GM12892 (cell line): ENCODE measurements at regions not wholly inside any gene's neighbourhood (a gene's known extent, or its start where the extent isn't known, plus 50 kb on each side); places are given as distances from the start of the nearest gene placed in this dataset.

Experiments used
- POLR2A ChIP-seq: IDR thresholded peaks from 2 replicates; pipeline ENCODE4 v1.6.1; 2011; ENCODE audit warnings: low read depth, low read length, control low read depth
- POLR2AphosphoS5 ChIP-seq: IDR thresholded peaks from 2 replicates; pipeline ENCODE4 v1.6.1; 2011; ENCODE audit warnings: low read depth, low read length, control low read depth
- TAF1 ChIP-seq: IDR thresholded peaks from 2 replicates; pipeline ENCODE4 v1.6.1; 2011; ENCODE audit warnings: low read depth, mild to moderate bottlenecking, control low read depth, low read length, borderline replicate concordance

DNA sequence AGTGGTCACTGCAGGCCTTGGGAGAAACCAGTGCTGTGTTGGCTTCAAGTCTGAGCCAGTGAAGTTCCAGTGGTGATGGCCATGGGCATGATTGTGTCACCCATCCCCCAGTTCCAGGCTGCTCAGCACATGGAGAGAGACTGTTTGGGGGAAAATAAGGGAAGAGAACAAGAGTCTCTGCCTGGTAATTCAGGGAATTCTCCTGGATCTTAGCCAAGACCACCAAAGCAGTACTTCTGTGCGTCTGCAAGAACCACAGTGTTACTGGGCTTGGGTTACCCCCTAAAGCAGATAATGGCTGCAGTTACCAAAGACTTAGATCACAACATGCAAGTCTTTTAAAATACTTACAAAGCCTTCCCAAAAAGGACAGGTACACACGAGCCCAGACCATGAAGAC, 225.0 kb upstream of the SEMA3C start:
- TF ChIP-seq POLR2A (no peak), TAF1 (no peak), POLR2AphosphoS5 (no peak)
